Spleen (tissue), 7 donors: ENCODE measurements at regions not wholly inside any gene's neighbourhood (a gene's known extent, or its start where the extent isn't known, plus 50 kb on each side); places are given as distances from the start of the nearest gene placed in this dataset.

Source experiments
- POLR2A ChIP-seq, 3 donors: fragments of 450-650 bp; IDR thresholded peaks; one replicate each; pipeline ENCODE4 v1.5.1; 2017; ENCODE audit warnings: antibody characterized with exemption in 3 of 3, mild to moderate bottlenecking in 1 of 3
- TF ChIP-seq, protein P1 (sequence below), 11 experiments: fragments of 200-600 bp in 7 of 11; fragments of 450-650 bp in 4 of 11; sonication (generic) in 4 of 11; IDR thresholded peaks in 8 of 11; conservative IDR thresholded peaks in 3 of 11; 1 replicate in 7 of 11; 2 replicates in 4 of 11; pipeline versions ENCODE4 v1.4.0 to v1.8.0; 2016 to 2021; ENCODE audit warnings: antibody characterized with exemption in 11 of 11, inconsistent platforms in 4 of 11, mild to moderate bottlenecking in 1 of 11
- donor health status: DM: no; HTN: no; CAD: no; lungs with moderate emphysema.
- donor health status: DM: no; HTN: no; CAD: no.
- donor health status: DM: no; HTN: no; CAD: no.

DNA sequence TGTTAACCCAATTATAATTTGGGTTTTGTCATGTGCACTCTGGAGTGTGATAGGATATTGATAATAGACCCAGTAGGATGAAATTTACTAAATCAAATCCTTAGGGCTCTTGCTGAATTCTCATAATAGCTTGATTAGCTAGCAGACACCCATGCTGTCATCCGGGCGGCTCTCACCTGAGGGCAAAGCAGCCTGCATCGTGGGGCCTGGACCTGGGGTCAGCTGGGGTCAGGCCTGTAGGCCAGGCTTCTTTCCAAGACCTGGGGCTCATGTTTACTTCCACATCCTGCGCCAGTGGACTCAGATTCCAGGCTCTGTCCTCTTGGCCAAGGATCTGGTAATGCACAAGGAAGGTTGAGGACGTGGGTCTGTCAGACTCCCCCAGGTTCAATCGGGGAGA lies 486.3 kb downstream of the NPHP4 start:
- TF ChIP-seq, protein P1, sequence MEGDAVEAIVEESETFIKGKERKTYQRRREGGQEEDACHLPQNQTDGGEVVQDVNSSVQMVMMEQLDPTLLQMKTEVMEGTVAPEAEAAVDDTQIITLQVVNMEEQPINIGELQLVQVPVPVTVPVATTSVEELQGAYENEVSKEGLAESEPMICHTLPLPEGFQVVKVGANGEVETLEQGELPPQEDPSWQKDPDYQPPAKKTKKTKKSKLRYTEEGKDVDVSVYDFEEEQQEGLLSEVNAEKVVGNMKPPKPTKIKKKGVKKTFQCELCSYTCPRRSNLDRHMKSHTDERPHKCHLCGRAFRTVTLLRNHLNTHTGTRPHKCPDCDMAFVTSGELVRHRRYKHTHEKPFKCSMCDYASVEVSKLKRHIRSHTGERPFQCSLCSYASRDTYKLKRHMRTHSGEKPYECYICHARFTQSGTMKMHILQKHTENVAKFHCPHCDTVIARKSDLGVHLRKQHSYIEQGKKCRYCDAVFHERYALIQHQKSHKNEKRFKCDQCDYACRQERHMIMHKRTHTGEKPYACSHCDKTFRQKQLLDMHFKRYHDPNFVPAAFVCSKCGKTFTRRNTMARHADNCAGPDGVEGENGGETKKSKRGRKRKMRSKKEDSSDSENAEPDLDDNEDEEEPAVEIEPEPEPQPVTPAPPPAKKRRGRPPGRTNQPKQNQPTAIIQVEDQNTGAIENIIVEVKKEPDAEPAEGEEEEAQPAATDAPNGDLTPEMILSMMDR (IDR thresholded peaks at IDR 0.05 in 8 of 11, conservative IDR thresholded peaks at IDR 0.05 in 3 of 11): no peak
- no peak for TF ChIP-seq POLR2A (IDR thresholded peaks at IDR 0.05)
